A549 (cell line): ENCODE measurements at regions not wholly inside any gene's neighbourhood (a gene's known extent, or its start where the extent isn't known, plus 50 kb on each side); places are given as distances from the start of the nearest gene placed in this dataset.
A peak's percentile ranks its signal among the peaks of the same experiment; 100 is the strongest.

Experiments used
- ATAC-seq, 2 experiments: fragments of 200-7000 bp in 1 of 2; fragments of >200 bp in 1 of 2; cut with Nextera tagmentation in 1 of 2; cut with Tn5 transposase in 1 of 2; 3 replicates each; pipeline versions ENCODE4 v1.8.0 to v1.9.1; 2018 to 2020; ENCODE audit warnings: mild to moderate bottlenecking in 1 of 2, moderate library complexity in 1 of 2
- CTCF ChIA-PET: fragments of 300-600 bp; sonication (Branson Sonifier 250); formaldehyde crosslinking; extraction: SDS; loops from one replicate; lab custom pipeline; 2021; ENCODE audit warnings: antibody characterized with exemption, inconsistent platforms; lab: Yijun Ruan, JAX
- POLR2A ChIA-PET: fragments of 350-600 bp; formaldehyde crosslinking; extraction: SDS; loops from one replicate; lab custom pipeline; 2021; ENCODE audit warnings: antibody characterized with exemption, inconsistent platforms; lab: Yijun Ruan, JAX
- DNase-seq, 2 experiments: peaks; one replicate each; pipeline versions ENCODE4 v3.0.0 to v3.0.0-alpha.2; 2011 to 2016; ENCODE audit warnings: low read depth in 1 of 2, low spot score in 1 of 2
- FAIRE-seq: peaks from 2 replicates; lab custom pipeline; 2011; peaks lifted over from hg19 to GRCh38; lab: Jason Lieb, UNC
- H3K27ac ChIP-seq, 2 experiments: fragments of >200 bp; sonication (Bioruptor Twin); formaldehyde crosslinking; 3 replicates each; pipeline ENCODE4 v1.5.1; 2016 to 2017
- H3K4me1 ChIP-seq: fragments of >200 bp; sonication (Bioruptor Twin); formaldehyde crosslinking; 3 replicates; pipeline ENCODE4 v1.6.1; 2016
- H3K4me2 ChIP-seq: fragments of >200 bp; sonication (Bioruptor Twin); formaldehyde crosslinking; 3 replicates; pipeline ENCODE4 v1.6.1; 2016
- H3K4me3 ChIP-seq: fragments of >200 bp; sonication (Bioruptor Twin); formaldehyde crosslinking; 3 replicates; pipeline ENCODE4 v1.5.1; 2016
- H3K9me3 ChIP-seq: fragments of >200 bp; sonication (Bioruptor Twin); formaldehyde crosslinking; 3 replicates; pipeline ENCODE4 v1.6.1; 2016
- BCL3 ChIP-seq: fragments of >200 bp; sonication (Bioruptor Twin); formaldehyde crosslinking; IDR thresholded peaks from 3 replicates; pipeline ENCODE4 v1.6.1; 2016
- BHLHE40 ChIP-seq: IDR thresholded peaks from 2 replicates; pipeline ENCODE4 v1.6.1; 2012; ENCODE audit warnings: low read depth, low read length, inconsistent platforms
- CBX8 ChIP-seq: fragments of 200-600 bp; sonication (generic); IDR thresholded peaks from 2 replicates; pipeline ENCODE4 v1.6.1; 2016
- FOSL2 ChIP-seq, 2 experiments: fragments of 450-650 bp in 1 of 2; fragments of >200 bp in 1 of 2; sonication (Bioruptor Twin) in 1 of 2; formaldehyde crosslinking; IDR thresholded peaks; 2 replicates each; pipeline versions ENCODE4 v1.5.0 to v1.6.1; 2016 to 2020; ENCODE audit warnings: mild to moderate bottlenecking in 1 of 2, moderate library complexity in 1 of 2
- HEYL ChIP-seq: fragments of 250-450 bp; sonication (Bioruptor Pico); IDR thresholded peaks from 2 replicates; pipeline ENCODE4 v1.8.0; 2021; ENCODE audit warnings: mild to moderate bottlenecking, moderate library complexity
- JUN ChIP-seq, 2 experiments: fragments of >200 bp; sonication (Bioruptor Twin); formaldehyde crosslinking; IDR thresholded peaks; 2 replicates in 1 of 2; 3 replicates in 1 of 2; pipeline ENCODE4 v1.6.1; 2016 to 2017
- MAX ChIP-seq: IDR thresholded peaks from 2 replicates; pipeline ENCODE4 v1.6.1; 2012
- PHF8 ChIP-seq: fragments of 200-600 bp; sonication (generic); IDR thresholded peaks from 2 replicates; pipeline ENCODE4 v1.6.1; 2016; ENCODE audit warnings: low read depth, mild to moderate bottlenecking, antibody characterized with exemption, moderate library complexity, borderline replicate concordance
- RARB ChIP-seq: fragments of 250-450 bp; sonication (Bioruptor Pico); IDR thresholded peaks from 2 replicates; pipeline ENCODE4 v1.8.0; 2021; ENCODE audit warnings: mild to moderate bottlenecking, moderate library complexity
- REST ChIP-seq: fragments of 200-600 bp; sonication (generic); IDR thresholded peaks from 2 replicates; pipeline ENCODE4 v1.6.1; 2016; ENCODE audit warnings: antibody characterized with exemption, mild to moderate bottlenecking, moderate library complexity
- RNF2 ChIP-seq: fragments of 200-600 bp; sonication (generic); IDR thresholded peaks from 2 replicates; pipeline ENCODE4 v1.6.1; 2016; ENCODE audit warnings: low read depth, mild to moderate bottlenecking, antibody characterized with exemption, moderate library complexity, borderline replicate concordance
- TFCP2L1 ChIP-seq: fragments of 250-450 bp; sonication (Bioruptor Pico); IDR thresholded peaks from 2 replicates; pipeline ENCODE4 v1.5.0; 2021; ENCODE audit warnings: mild to moderate bottlenecking
- ZC3H11A ChIP-seq: fragments of 450-650 bp; IDR thresholded peaks from 2 replicates; pipeline ENCODE4 v1.6.1; 2014; ENCODE audit warnings: antibody characterized with exemption, mild to moderate bottlenecking
- WGBS: methylation state at CpG from one replicate; pipeline ENCODE4 v1.1.6; 2017; ENCODE audit errors: missing lambda C conversion rate; 5-methylcytosine and 5-hydroxymethylcytosine counted together

GRCh38 chr15:92266796-92267685 is 126.6 kb upstream of the ST8SIA2 start:
- no peaks in the 10 kb centered on the region for H3K4me1 ChIP-seq
- H3K9me3 ChIP-seq, result no peaks in the 10 kb centered on the region
- DNase-seq, result no peak
- POLR2A ChIA-PET, result no interaction called here
- no peak overlapping the region for H3K27ac ChIP-seq
- 23% methylated on average over 14 of the region's 14 CpGs for WGBS
- no peak for TF ChIP-seq RARB
- no peak for TF ChIP-seq BHLHE40
- TF ChIP-seq MAX, result no peak
- TF ChIP-seq ZC3H11A, result no peak
- TF ChIP-seq, all 56 proteins: peak for 0
- no peak for ATAC-seq
- Histone ChIP-seq H3K4me2 (no peak overlapping the region), H3K4me3 (no peak overlapping the region)
- CTCF ChIA-PET, result interaction anchor here (1.9 kb wide), 1 partner anchor 10 kb away, joined by 11 read pairs; no protein-coding TSS in a partner anchor
- FAIRE-seq, result no peak

- Histone ChIP-seq H3K27ac (no peak overlapping the region), H3K4me2 (no peak overlapping the region), H3K9me3 (no peaks in the 10 kb centered on the region), H3K4me3 (no peak overlapping the region), H3K4me1 (no peaks in the 10 kb centered on the region)
- DNase-seq, result no peak
- WGBS, result 9% methylated on average over 3 of the region's 3 CpGs
- TF ChIP-seq PHF8 (no peak), REST (no peak), TFCP2L1 (no peak), RNF2 (no peak), HEYL (CRISPR knock-in tag) (no peak), BHLHE40 (no peak), CBX8 (no peak), BCL3 (no peak)
- FAIRE-seq, result no peak
- ChIA-PET POLR2A (no interaction called here), CTCF (interaction anchor here (0.7 to 1.9 kb wide), 4 partner anchors 8 to 901 kb away, joined by 3 to 11 read pairs (median 4); no protein-coding TSS in a partner anchor)
- no peak for ATAC-seq
Observed at GRCh38 chr15:92268900-92269299, 124.8 kb upstream of the ST8SIA2 start.

GRCh38 chr15:92271179-92271578 is 122.5 kb upstream of the ST8SIA2 start:
- no peak for TF ChIP-seq JUN (IDR thresholded peaks at IDR 0.05)
- TF ChIP-seq FOSL2 (IDR thresholded peaks at IDR 0.05), result no peak
- TF ChIP-seq FOSL2 (CRISPR knock-in tag; IDR thresholded peaks at IDR 0.05), result peak; percentile 19; the same call in 1 of the 2 replicates
- TF ChIP-seq, all 56 proteins: peak for 1
- 5% methylated on average over 1 of the region's 1 CpG for WGBS
- FAIRE-seq (no peak), DNase-seq (no peak), ATAC-seq (no peak)
- ChIA-PET POLR2A (no interaction called here), CTCF (interaction anchor here (1.1 kb wide), 1 partner anchor 444 kb away, joined by 4 read pairs; no protein-coding TSS in a partner anchor)
- Histone ChIP-seq H3K9me3 (no peaks in the 10 kb centered on the region), H3K27ac (no peak overlapping the region), H3K4me1 (no peaks in the 10 kb centered on the region), H3K4me3 (no peak overlapping the region), H3K4me2 (no peak overlapping the region)
